Left lung (tissue), 4 donors: ENCODE measurements at regions not wholly inside any gene's neighbourhood (a gene's known extent, or its start where the extent isn't known, plus 50 kb on each side); places are given as distances from the start of the nearest gene placed in this dataset.

Experiments
- ATAC-seq: fragments of 200-7000 bp; cut with Tn5 transposase; one replicate; pipeline ENCODE4 v1.9.1; 2020; ENCODE audit warnings: moderate library complexity
- DNase-seq, 4 donors: peaks; one replicate each; pipeline ENCODE4 v3.0.0-alpha.2; 2013 to 2020
- H3K27ac ChIP-seq, 2 donors: fragments of 200-600 bp; sonication (generic) in 1 of 2; one replicate each; pipeline versions ENCODE4 v1.5.0 to v1.8.0; 2020 to 2021
- H3K27me3 ChIP-seq, 2 donors: fragments of 200-600 bp; sonication (generic) in 1 of 2; one replicate each; pipeline versions ENCODE4 v1.5.0 to v1.8.0; 2020 to 2021
- H3K36me3 ChIP-seq, 2 donors: fragments of 200-600 bp; sonication (generic) in 1 of 2; one replicate each; pipeline versions ENCODE4 v1.5.0 to v1.8.0; 2020 to 2021
- H3K4me1 ChIP-seq, 2 donors: fragments of 200-600 bp; one replicate each; pipeline ENCODE4 v1.8.0; 2021
- H3K4me3 ChIP-seq, 2 donors: fragments of 200-600 bp; sonication (generic) in 1 of 2; one replicate each; pipeline versions ENCODE4 v1.5.0 to v1.8.0; 2020 to 2021; ENCODE audit warnings: mild to moderate bottlenecking in 1 of 2
- H3K9me3 ChIP-seq, 2 donors: fragments of 200-600 bp; sonication (generic) in 1 of 2; one replicate each; pipeline versions ENCODE4 v1.5.0 to v1.8.0; 2020 to 2021
- CTCF ChIP-seq, 2 donors: fragments of 200-600 bp; sonication (generic) in 1 of 2; IDR thresholded peaks; one replicate each; pipeline versions ENCODE4 v1.5.0 to v1.8.0; 2021; ENCODE audit warnings: antibody characterized with exemption in 2 of 2
- intact Hi-C, 2 donors: fragments of 100-400 bp; cut with DNase I; formaldehyde crosslinking; loops; one replicate each; pipeline versions ENCODE4 v1.11.2 to v1.14.2; 2022
- donor health status: DM: no; HTN: yes; CAD: no.
- donor health status: DM: no; HTN: no; CAD: no.

GRCh38 chr11:71383461-71383860 lies 64.7 kb downstream of the DHCR7 start:
- Histone ChIP-seq H3K9me3 (no peaks in the 10 kb centered on the region), H3K27ac (no peak overlapping the region), H3K27me3 (peaks cover 0 to 9% of the 10 kb centered on the region in 2 donors), H3K4me1 (no peaks in the 10 kb centered on the region), H3K4me3 (no peak overlapping the region), H3K36me3 (no peaks in the 10 kb centered on the region)
- intact Hi-C loops, result no loop called here
- ATAC-seq (no peak), DNase-seq (no peak)
- TF ChIP-seq CTCF (IDR thresholded peaks at IDR 0.05), result no peak

- no peak overlapping the region for H3K27ac ChIP-seq
- no peaks in the 10 kb centered on the region for H3K4me1 ChIP-seq
- H3K9me3 ChIP-seq, result no peaks in the 10 kb centered on the region
- no peak overlapping the region for H3K4me3 ChIP-seq
- DNase-seq (no peak), ATAC-seq (no peak)
- H3K27me3 ChIP-seq, result peaks cover 0 to 14% of the 10 kb centered on the region in 2 donors
- H3K36me3 ChIP-seq, result no peaks in the 10 kb centered on the region
- TF ChIP-seq CTCF (IDR thresholded peaks at IDR 0.05), result no peak
- intact Hi-C loops, result no loop called here
Observed at GRCh38 chr11:71381781-71382505, 66.2 kb downstream of the DHCR7 start.

- no peak for DNase-seq
- no peak for TF ChIP-seq CTCF (IDR thresholded peaks at IDR 0.05)
- Histone ChIP-seq H3K4me1 (no peaks in the 10 kb centered on the region), H3K9me3 (no peaks in the 10 kb centered on the region), H3K27ac (no peak overlapping the region), H3K4me3 (no peak overlapping the region), H3K36me3 (no peaks in the 10 kb centered on the region), H3K27me3 (peaks cover 0 to 14% of the 10 kb centered on the region in 2 donors)
- no peak for ATAC-seq
- intact Hi-C loops, result no loop called here
Observed at GRCh38 chr11:71379701-71380100, 68.5 kb downstream of the DHCR7 start.

- Histone ChIP-seq H3K4me3 (no peak overlapping the region), H3K27me3 (peaks cover 0 to 9% of the 10 kb centered on the region in 2 donors), H3K27ac (no peak overlapping the region), H3K9me3 (no peaks in the 10 kb centered on the region), H3K4me1 (no peaks in the 10 kb centered on the region), H3K36me3 (no peaks in the 10 kb centered on the region)
- intact Hi-C loops, result no loop called here
- no peak for DNase-seq
- no peak for TF ChIP-seq CTCF (IDR thresholded peaks at IDR 0.05)
- ATAC-seq, result no peak
Observed at GRCh38 chr11:71373791-71374454, 74.3 kb downstream of the DHCR7 start.
